H1 (cell line): ENCODE measurements at regions not wholly inside any gene's neighbourhood (a gene's known extent, or its start where the extent isn't known, plus 50 kb on each side); places are given as distances from the start of the nearest gene placed in this dataset.

Source experiments
- CTCF ChIA-PET: fragments of 300-600 bp; sonication (Branson Sonifier 250); formaldehyde crosslinking; loops from one replicate; lab custom pipeline; 2021; ENCODE audit not compliant: partially characterized antibody; lab: Charles Lee
- POLR2A ChIA-PET: fragments of 300-600 bp; sonication (Branson Sonifier 250); formaldehyde crosslinking; loops from one replicate; lab custom pipeline; 2021; ENCODE audit warnings: inconsistent platforms; ENCODE audit not compliant: partially characterized antibody; lab: Charles Lee
- DNase-seq, 2 experiments: peaks; one replicate each; pipeline versions ENCODE4 v3.0.0 to v3.0.0-alpha.2; 2010 to 2022; ENCODE audit warnings: low spot score in 2 of 2, low read depth in 1 of 2, mixed read lengths in 1 of 2
- FAIRE-seq: peaks from 2 replicates; lab custom pipeline; 2011; peaks lifted over from hg19 to GRCh38; lab: Jason Lieb, UNC
- H2AFZ ChIP-seq: 2 replicates; pipeline ENCODE4 v1.8.1; 2012; ENCODE audit warnings: low read length, inconsistent platforms
- H2AK5ac ChIP-seq: 2 replicates; pipeline ENCODE4 v1.6.1; 2013; ENCODE audit warnings: low read depth, low read length
- H2BK120ac ChIP-seq: replicated peaks from 2 replicates; pipeline ENCODE3; 2013; ENCODE audit warnings: low read depth, low read length, inconsistent platforms
- H2BK12ac ChIP-seq: 2 replicates; pipeline ENCODE4 v1.6.1; 2013; ENCODE audit warnings: low read depth, low read length
- H2BK15ac ChIP-seq: 2 replicates; pipeline ENCODE4 v1.6.1; 2013; ENCODE audit warnings: low read length
- H2BK20ac ChIP-seq: 2 replicates; pipeline ENCODE4 v1.6.1; 2013; ENCODE audit warnings: low read length
- H2BK5ac ChIP-seq: 2 replicates; pipeline ENCODE4 v1.6.1; 2013; ENCODE audit warnings: low read depth, low read length
- H3K14ac ChIP-seq: 2 replicates; pipeline ENCODE4 v1.6.1; 2013; ENCODE audit warnings: inconsistent platforms; ENCODE audit not compliant: insufficient read length
- H3K18ac ChIP-seq: 2 replicates; pipeline ENCODE4 v1.6.1; 2013; ENCODE audit warnings: low read length; ENCODE audit errors: extremely low read depth
- H3K23ac ChIP-seq: 2 replicates; pipeline ENCODE4 v1.6.1; 2013; ENCODE audit warnings: inconsistent platforms; ENCODE audit not compliant: insufficient read length
- H3K23me2 ChIP-seq: 2 replicates; pipeline ENCODE4 v1.6.1; 2013; ENCODE audit warnings: low read depth, low read length
- H3K27ac ChIP-seq: 2 replicates; pipeline ENCODE4 v1.6.1; 2011; ENCODE audit warnings: low read depth, low read length, inconsistent platforms
- H3K27me3 ChIP-seq, 4 experiments: replicated peaks in 1 of 4; 1 replicate in 1 of 4; 2 replicates in 3 of 4; pipeline versions ENCODE4 v1.6.1 to v1.8.1; 2011 to 2013; ENCODE audit warnings: low read length in 3 of 4, mild to moderate bottlenecking in 3 of 4, inconsistent platforms in 2 of 4, mixed read lengths in 2 of 4, moderate library complexity in 1 of 4; ENCODE audit not compliant: control insufficient read depth in 3 of 4, insufficient read depth in 3 of 4; ENCODE audit errors: extremely low read depth in 1 of 4
- H3K36me3 ChIP-seq, 4 experiments: 2 replicates each; pipeline versions ENCODE4 v1.6.1 to v1.8.1; 2011 to 2013; ENCODE audit warnings: mild to moderate bottlenecking in 4 of 4, low read length in 3 of 4, moderate library complexity in 2 of 4, control low read depth in 1 of 4, inconsistent platforms in 1 of 4; ENCODE audit not compliant: insufficient read depth in 4 of 4, control insufficient read depth in 2 of 4
- H3K4ac ChIP-seq: replicated peaks from 2 replicates; pipeline ENCODE3; 2013; ENCODE audit warnings: low read length, low read depth, mixed read lengths, inconsistent platforms; ENCODE audit not compliant: insufficient read length
- H3K4me1 ChIP-seq, 4 experiments: replicated peaks in 1 of 4; 1 replicate in 1 of 4; 2 replicates in 3 of 4; pipeline versions ENCODE4 v1.6.1 to v1.8.1; 2011 to 2013; ENCODE audit warnings: low read length in 3 of 4, inconsistent platforms in 2 of 4, mixed read lengths in 1 of 4; ENCODE audit not compliant: insufficient read depth in 4 of 4, control insufficient read depth in 3 of 4
- H3K4me2 ChIP-seq, 2 experiments: 2 replicates each; pipeline versions ENCODE4 v1.6.1 to v1.8.1; 2011 to 2013; ENCODE audit warnings: low read depth in 2 of 2, low read length in 2 of 2, control low read depth in 1 of 2, inconsistent platforms in 1 of 2, mild to moderate bottlenecking in 1 of 2; ENCODE audit not compliant: insufficient read depth in 1 of 2
- H3K4me3 ChIP-seq, 4 experiments: fragments of 200-600, 300-600 bp in 1 of 4; sonication (generic), shearing (Covaris generic), sonication (Bioruptor Twin) in 1 of 4; 2 replicates each; pipeline versions ENCODE4 v1.5.1 to v1.8.1; 2011 to 2016; ENCODE audit warnings: low read length in 4 of 4, low read depth in 3 of 4, control low read depth in 2 of 4, inconsistent platforms in 2 of 4, mild to moderate bottlenecking in 2 of 4, mixed read lengths in 1 of 4, moderate library complexity in 1 of 4; ENCODE audit not compliant: insufficient read depth in 2 of 4; ENCODE audit errors: extremely low read depth in 1 of 4
- H3K56ac ChIP-seq: replicated peaks from 2 replicates; pipeline ENCODE3; 2013; ENCODE audit warnings: low read depth, mild to moderate bottlenecking, mixed read lengths, low read length, inconsistent platforms; ENCODE audit not compliant: insufficient read length
- H3K79me1 ChIP-seq: 2 replicates; pipeline ENCODE4 v1.6.1; 2013; ENCODE audit warnings: low read depth, low read length, control low read depth
- H3K79me2 ChIP-seq, 2 experiments: 2 replicates each; pipeline versions ENCODE4 v1.6.1 to v1.8.1; 2012 to 2013; ENCODE audit warnings: low read length in 2 of 2, mild to moderate bottlenecking in 2 of 2, inconsistent platforms in 1 of 2; ENCODE audit not compliant: insufficient read depth in 2 of 2, control insufficient read depth in 1 of 2
- H3K9ac ChIP-seq, 4 experiments: replicated peaks in 1 of 4; 1 replicate in 1 of 4; 2 replicates in 3 of 4; pipeline versions ENCODE4 v1.6.1 to v1.8.1; 2011 to 2013; ENCODE audit warnings: low read depth in 3 of 4, low read length in 3 of 4, control low read depth in 2 of 4, mild to moderate bottlenecking in 2 of 4, moderate library complexity in 2 of 4, inconsistent platforms in 1 of 4; ENCODE audit errors: extremely low read depth in 1 of 4
- H3K9me3 ChIP-seq, 2 experiments: 2 replicates each; pipeline versions ENCODE4 v1.6.1 to v1.8.1; 2012 to 2013; ENCODE audit warnings: mild to moderate bottlenecking in 2 of 2, moderate library complexity in 2 of 2, control low read depth in 1 of 2, inconsistent platforms in 1 of 2, low read depth in 1 of 2, low read length in 1 of 2, mixed read lengths in 1 of 2; ENCODE audit not compliant: insufficient read depth in 2 of 2
- H4K20me1 ChIP-seq, 2 experiments: replicated peaks in 1 of 2; 2 replicates each; pipeline versions ENCODE3 to v1.8.1; 2011 to 2013; ENCODE audit warnings: inconsistent platforms in 2 of 2, low read length in 2 of 2, mild to moderate bottlenecking in 1 of 2; ENCODE audit not compliant: insufficient read depth in 2 of 2, control insufficient read depth in 1 of 2
- H4K5ac ChIP-seq: 2 replicates; pipeline ENCODE4 v1.6.1; 2013; ENCODE audit warnings: low read length, low read depth, mixed read lengths, inconsistent platforms; ENCODE audit not compliant: insufficient read length
- H4K8ac ChIP-seq: 2 replicates; pipeline ENCODE4 v1.8.0; 2013; ENCODE audit warnings: mild to moderate bottlenecking, moderate library complexity, low read length, inconsistent platforms; ENCODE audit not compliant: insufficient read depth; ENCODE audit errors: extremely low read depth
- H4K91ac ChIP-seq: replicated peaks from 2 replicates; pipeline ENCODE3; 2013; ENCODE audit warnings: low read length, mixed read lengths, inconsistent platforms; ENCODE audit not compliant: insufficient read length
- CEBPB ChIP-seq: IDR thresholded peaks from 2 replicates; pipeline ENCODE4 v1.6.1; 2012; ENCODE audit warnings: low read depth, low read length
- SP2 ChIP-seq: IDR thresholded peaks from 2 replicates; pipeline ENCODE4 v1.6.1; 2012; ENCODE audit warnings: mild to moderate bottlenecking, low read length, inconsistent platforms
- SUZ12 ChIP-seq: fragments of 200-600 bp; sonication (generic); IDR thresholded peaks from 2 replicates; pipeline ENCODE4 v1.6.1; 2012; ENCODE audit warnings: mild to moderate bottlenecking, inconsistent platforms, low read length, moderate library complexity, mixed read lengths
- WGBS, 2 experiments: shearing (Covaris generic) in 1 of 2; methylation state at CpG; one replicate each; pipeline versions ENCODE4 v1.1.6 to v1.1.7; 2013 to 2015; ENCODE audit warnings: low lambda C conversion rate in 2 of 2, mixed read lengths in 2 of 2, inconsistent platforms in 1 of 2, low coverage in 1 of 2, missing lambda C conversion rate in 1 of 2; ENCODE audit not compliant: insufficient replicate concordance in 2 of 2, insufficient coverage in 1 of 2, insufficient read length in 1 of 2; ENCODE audit errors: extremely low coverage in 1 of 2, missing lambda C conversion rate in 1 of 2; 5-methylcytosine and 5-hydroxymethylcytosine counted together

- Histone ChIP-seq H3K79me1 (no peaks in the 10 kb centered on the region), H2BK15ac (no peak overlapping the region), H3K9ac (no peak overlapping the region), H4K91ac (no peak overlapping the region), H3K23me2 (no peaks in the 10 kb centered on the region), H3K18ac (no peak overlapping the region), H4K20me1 (no peaks in the 10 kb centered on the region), H2BK12ac (no peak overlapping the region), H2BK5ac (no peak overlapping the region), H3K79me2 (no peaks in the 10 kb centered on the region), H3K9me3 (no peaks in the 10 kb centered on the region), H3K36me3 (no peaks in the 10 kb centered on the region), H4K8ac (no peak overlapping the region), H4K5ac (no peak overlapping the region), H3K4me2 (no peak overlapping the region), H2BK20ac (no peak overlapping the region), H3K14ac (no peak overlapping the region), H3K4me1 (peaks cover 0 to 4% (median 0%) of the 10 kb centered on the region in 4 experiments; a peak in 2 of 7 replicates), H2AK5ac (no peak overlapping the region), H2AFZ (no peak overlapping the region), H3K4me3 (no peak overlapping the region), H3K4ac (no peak overlapping the region), H3K27me3 (no peaks in the 10 kb centered on the region), H3K56ac (no peak overlapping the region), H3K27ac (no peak overlapping the region), H2BK120ac (no peak overlapping the region), H3K23ac (no peak overlapping the region)
- WGBS, 2 experiments, result 93% methylated on average over 4 of the region's 4 CpGs; no CpG with 5 or more reads in 1 of the 2 experiments
- POLR2A ChIA-PET, result no interaction called here
- DNase-seq, result no peak
- no peak for FAIRE-seq
- CTCF ChIA-PET, result interaction anchor here (0.7 to 1.6 kb wide), 6 partner anchors 9 to 433 kb away, joined by 3 to 7 read pairs (median 3); no protein-coding TSS in a partner anchor
- TF ChIP-seq SUZ12, result no peak
- TF ChIP-seq SP2, result no peak
- TF ChIP-seq CEBPB, result no peak
These were observed 1573.5 kb upstream of the TENM3 start for GRCh38 chr4:180669680-180670079.
